HEK293 (cell line): ENCODE measurements at regions not wholly inside any gene's neighbourhood (a gene's known extent, or its start where the extent isn't known, plus 50 kb on each side); places are given as distances from the start of the nearest gene placed in this dataset.

Source experiments
- CTCF ChIA-PET: fragments of 350-600 bp; formaldehyde crosslinking; extraction: SDS; loops from one replicate; lab custom pipeline; 2021; ENCODE audit warnings: antibody characterized with exemption; lab: Yijun Ruan, JAX
- POLR2A ChIA-PET: fragments of 300-600 bp; formaldehyde crosslinking; extraction: SDS; loops from one replicate; lab custom pipeline; 2020; ENCODE audit warnings: antibody characterized with exemption, inconsistent platforms; lab: Yijun Ruan, JAX
- H3K27ac ChIP-seq: fragments of 200-500 bp; sonication (Bioruptor generic); 2 replicates; pipeline ENCODE4 v1.5.1; 2014; ENCODE audit warnings: low read depth, low read length, control low read depth, inconsistent platforms; ENCODE audit errors: extremely low read depth
- H3K36me3 ChIP-seq, 2 experiments: fragments of 200-500 bp in 1 of 2; sonication (Bioruptor generic) in 1 of 2; 1 replicate in 1 of 2; 2 replicates in 1 of 2; pipeline ENCODE4 v1.5.1; 2014 to 2017; ENCODE audit warnings: inconsistent platforms in 2 of 2, low read length in 2 of 2; ENCODE audit not compliant: control insufficient read depth in 2 of 2, insufficient read depth in 1 of 2
- H3K4me1 ChIP-seq: fragments of 200-500 bp; sonication (Bioruptor generic); 2 replicates; pipeline ENCODE4 v1.5.1; 2014; ENCODE audit warnings: mild to moderate bottlenecking, low read length, inconsistent platforms; ENCODE audit not compliant: control insufficient read depth, insufficient read depth
- H3K4me3 ChIP-seq: 2 replicates; pipeline ENCODE4 v1.5.1; 2011; ENCODE audit warnings: low read depth, mild to moderate bottlenecking, control low read depth, low read length, moderate library complexity
- H3K9me3 ChIP-seq: fragments of 200-500 bp; sonication (Bioruptor generic); 2 replicates; pipeline ENCODE4 v1.5.1; 2014; ENCODE audit warnings: low read depth, low read length, inconsistent platforms; ENCODE audit not compliant: control insufficient read depth, insufficient read depth
- PRDM10 ChIP-seq: fragments of 450-650 bp; formaldehyde crosslinking; IDR thresholded peaks from 2 replicates; pipeline ENCODE4 v1.5.1; 2016; ENCODE audit warnings: missing biosample characterization, missing genetic modification characterization
- ZFP3 ChIP-seq: fragments of 450-650 bp; formaldehyde crosslinking; IDR thresholded peaks from 2 replicates; pipeline ENCODE4 v1.5.1; 2016; ENCODE audit warnings: low read depth, missing biosample characterization, missing genetic modification characterization
- ZIC2 ChIP-seq: fragments of 450-650 bp; formaldehyde crosslinking; IDR thresholded peaks from 2 replicates; pipeline ENCODE4 v1.5.1; 2016; ENCODE audit warnings: missing biosample characterization, missing genetic modification characterization
- ZNF10 ChIP-seq: fragments of 450-650 bp; formaldehyde crosslinking; IDR thresholded peaks from 2 replicates; pipeline ENCODE4 v1.5.1; 2017; ENCODE audit warnings: missing biosample characterization, missing genetic modification characterization
- ZNF16 ChIP-seq: fragments of 450-650 bp; formaldehyde crosslinking; IDR thresholded peaks from 2 replicates; pipeline ENCODE4 v1.5.1; 2016; ENCODE audit warnings: low read depth, missing biosample characterization, missing genetic modification characterization
- ZNF221 ChIP-seq: fragments of 450-650 bp; formaldehyde crosslinking; IDR thresholded peaks from 2 replicates; pipeline ENCODE4 v1.5.1; 2017; ENCODE audit warnings: missing biosample characterization, missing genetic modification characterization, borderline replicate concordance
- ZNF26 ChIP-seq: fragments of 450-650 bp; formaldehyde crosslinking; IDR thresholded peaks from 2 replicates; pipeline ENCODE4 v1.5.1; 2016; ENCODE audit warnings: missing biosample characterization, missing genetic modification characterization
- ZNF426 ChIP-seq: fragments of 450-650 bp; formaldehyde crosslinking; IDR thresholded peaks from 2 replicates; pipeline ENCODE4 v1.5.1; 2017; ENCODE audit warnings: missing biosample characterization, missing genetic modification characterization, mild to moderate bottlenecking, inconsistent platforms, moderate library complexity
- ZNF677 ChIP-seq: fragments of 450-650 bp; IDR thresholded peaks from 2 replicates; pipeline ENCODE4 v1.5.0; 2018; ENCODE audit warnings: missing biosample characterization, mild to moderate bottlenecking, missing genetic modification characterization, moderate library complexity
- TF ChIP-seq, protein P1 (sequence below): fragments of 450-650 bp; formaldehyde crosslinking; IDR thresholded peaks from 2 replicates; pipeline ENCODE4 v1.5.1; 2016; ENCODE audit warnings: missing biosample characterization, missing genetic modification characterization
- TF ChIP-seq, protein P2 (sequence below): fragments of 450-650 bp; formaldehyde crosslinking; IDR thresholded peaks from 2 replicates; pipeline ENCODE4 v1.5.1; 2016; ENCODE audit warnings: missing biosample characterization, missing genetic modification characterization, borderline replicate concordance
- TF ChIP-seq, protein P3 (sequence below): fragments of 450-650 bp; formaldehyde crosslinking; optimal IDR thresholded peaks from 2 replicates; pipeline ENCODE3; 2016; ENCODE audit warnings: missing biosample characterization, mild to moderate bottlenecking, missing genetic modification characterization
- TF ChIP-seq, protein P4 (sequence below): fragments of 450-650 bp; formaldehyde crosslinking; IDR thresholded peaks from 2 replicates; pipeline ENCODE4 v1.5.0; 2017; ENCODE audit warnings: missing biosample characterization, missing genetic modification characterization, borderline replicate concordance
- TF ChIP-seq, protein P5 (sequence below): fragments of 450-650 bp; formaldehyde crosslinking; IDR thresholded peaks from 2 replicates; pipeline ENCODE4 v1.5.1; 2017; ENCODE audit warnings: missing biosample characterization, missing genetic modification characterization

DNA sequence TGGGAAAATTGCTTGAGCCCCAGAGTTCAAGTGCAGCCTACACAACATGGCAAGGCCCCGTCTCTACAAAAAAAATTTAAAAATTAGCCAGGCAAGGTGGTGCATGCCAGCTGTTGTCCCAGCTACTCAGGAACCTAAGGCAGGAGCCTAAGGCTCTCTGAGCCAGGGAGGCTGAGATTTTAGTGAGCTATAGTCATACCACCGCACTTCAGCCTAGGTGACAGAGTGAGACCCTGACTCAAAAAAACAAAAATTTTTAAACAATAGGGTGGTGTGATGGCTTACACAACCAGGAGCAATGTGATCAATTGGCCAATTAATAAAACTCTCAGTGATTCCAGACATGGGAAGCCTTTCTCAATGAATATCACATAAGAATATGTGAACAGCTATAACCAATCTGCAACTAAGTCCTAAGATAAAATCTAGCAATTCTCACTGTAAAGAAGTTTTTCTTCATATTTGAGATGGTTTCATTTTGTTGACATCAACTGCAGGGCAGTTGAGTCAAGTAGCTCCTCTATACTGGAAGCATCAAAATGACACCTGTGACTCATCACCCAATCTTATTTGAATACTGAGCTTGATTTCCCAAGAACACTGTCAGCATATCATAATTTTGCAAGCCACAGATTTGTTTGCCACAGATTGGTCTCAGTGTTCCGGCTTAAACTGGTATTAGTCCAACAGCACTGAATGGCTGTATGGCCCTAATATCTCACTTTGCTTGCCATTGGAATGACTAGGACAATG is 169.0 kb upstream of the GJE1 start:
- Histone ChIP-seq H3K36me3 (no peaks in the 10 kb centered on the region), H3K4me1 (no peaks in the 10 kb centered on the region), H3K27ac (no peak overlapping the region), H3K9me3 (no peaks in the 10 kb centered on the region), H3K4me3 (no peak overlapping the region)
- TF ChIP-seq ZNF221 (tag by site-specific recombination) (no peak), ZNF26 (tag by site-specific recombination) (no peak), ZIC2 (tag by site-specific recombination) (no peak), ZFP3 (tag by site-specific recombination) (no peak), ZNF426 (tag by site-specific recombination) (no peak), ZNF10 (tag by site-specific recombination) (no peak), PRDM10 (tag by site-specific recombination) (no peak), ZNF16 (no peak), ZNF677 (tag by site-specific recombination) (no peak)
- TF ChIP-seq, protein P1, sequence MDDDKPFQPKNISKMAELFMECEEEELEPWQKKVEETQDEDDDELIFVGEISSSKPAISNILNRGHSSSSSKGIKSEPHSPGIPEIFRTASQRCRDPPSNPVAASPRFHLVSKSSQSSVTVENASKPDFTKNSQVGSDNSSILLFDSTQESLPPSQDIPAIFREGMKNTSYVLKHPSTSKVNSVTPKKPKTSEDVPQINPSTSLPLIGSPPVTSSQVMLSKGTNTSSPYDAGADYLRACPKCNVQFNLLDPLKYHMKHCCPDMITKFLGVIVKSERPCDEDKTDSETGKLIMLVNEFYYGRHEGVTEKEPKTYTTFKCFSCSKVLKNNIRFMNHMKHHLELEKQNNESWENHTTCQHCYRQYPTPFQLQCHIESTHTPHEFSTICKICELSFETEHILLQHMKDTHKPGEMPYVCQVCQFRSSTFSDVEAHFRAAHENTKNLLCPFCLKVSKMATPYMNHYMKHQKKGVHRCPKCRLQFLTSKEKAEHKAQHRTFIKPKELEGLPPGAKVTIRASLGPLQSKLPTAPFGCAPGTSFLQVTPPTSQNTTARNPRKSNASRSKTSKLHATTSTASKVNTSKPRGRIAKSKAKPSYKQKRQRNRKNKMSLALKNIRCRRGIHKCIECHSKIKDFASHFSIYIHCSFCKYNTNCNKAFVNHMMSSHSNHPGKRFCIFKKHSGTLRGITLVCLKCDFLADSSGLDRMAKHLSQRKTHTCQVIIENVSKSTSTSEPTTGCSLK (tag by site-specific recombination): no peak
- TF ChIP-seq, protein P2, sequence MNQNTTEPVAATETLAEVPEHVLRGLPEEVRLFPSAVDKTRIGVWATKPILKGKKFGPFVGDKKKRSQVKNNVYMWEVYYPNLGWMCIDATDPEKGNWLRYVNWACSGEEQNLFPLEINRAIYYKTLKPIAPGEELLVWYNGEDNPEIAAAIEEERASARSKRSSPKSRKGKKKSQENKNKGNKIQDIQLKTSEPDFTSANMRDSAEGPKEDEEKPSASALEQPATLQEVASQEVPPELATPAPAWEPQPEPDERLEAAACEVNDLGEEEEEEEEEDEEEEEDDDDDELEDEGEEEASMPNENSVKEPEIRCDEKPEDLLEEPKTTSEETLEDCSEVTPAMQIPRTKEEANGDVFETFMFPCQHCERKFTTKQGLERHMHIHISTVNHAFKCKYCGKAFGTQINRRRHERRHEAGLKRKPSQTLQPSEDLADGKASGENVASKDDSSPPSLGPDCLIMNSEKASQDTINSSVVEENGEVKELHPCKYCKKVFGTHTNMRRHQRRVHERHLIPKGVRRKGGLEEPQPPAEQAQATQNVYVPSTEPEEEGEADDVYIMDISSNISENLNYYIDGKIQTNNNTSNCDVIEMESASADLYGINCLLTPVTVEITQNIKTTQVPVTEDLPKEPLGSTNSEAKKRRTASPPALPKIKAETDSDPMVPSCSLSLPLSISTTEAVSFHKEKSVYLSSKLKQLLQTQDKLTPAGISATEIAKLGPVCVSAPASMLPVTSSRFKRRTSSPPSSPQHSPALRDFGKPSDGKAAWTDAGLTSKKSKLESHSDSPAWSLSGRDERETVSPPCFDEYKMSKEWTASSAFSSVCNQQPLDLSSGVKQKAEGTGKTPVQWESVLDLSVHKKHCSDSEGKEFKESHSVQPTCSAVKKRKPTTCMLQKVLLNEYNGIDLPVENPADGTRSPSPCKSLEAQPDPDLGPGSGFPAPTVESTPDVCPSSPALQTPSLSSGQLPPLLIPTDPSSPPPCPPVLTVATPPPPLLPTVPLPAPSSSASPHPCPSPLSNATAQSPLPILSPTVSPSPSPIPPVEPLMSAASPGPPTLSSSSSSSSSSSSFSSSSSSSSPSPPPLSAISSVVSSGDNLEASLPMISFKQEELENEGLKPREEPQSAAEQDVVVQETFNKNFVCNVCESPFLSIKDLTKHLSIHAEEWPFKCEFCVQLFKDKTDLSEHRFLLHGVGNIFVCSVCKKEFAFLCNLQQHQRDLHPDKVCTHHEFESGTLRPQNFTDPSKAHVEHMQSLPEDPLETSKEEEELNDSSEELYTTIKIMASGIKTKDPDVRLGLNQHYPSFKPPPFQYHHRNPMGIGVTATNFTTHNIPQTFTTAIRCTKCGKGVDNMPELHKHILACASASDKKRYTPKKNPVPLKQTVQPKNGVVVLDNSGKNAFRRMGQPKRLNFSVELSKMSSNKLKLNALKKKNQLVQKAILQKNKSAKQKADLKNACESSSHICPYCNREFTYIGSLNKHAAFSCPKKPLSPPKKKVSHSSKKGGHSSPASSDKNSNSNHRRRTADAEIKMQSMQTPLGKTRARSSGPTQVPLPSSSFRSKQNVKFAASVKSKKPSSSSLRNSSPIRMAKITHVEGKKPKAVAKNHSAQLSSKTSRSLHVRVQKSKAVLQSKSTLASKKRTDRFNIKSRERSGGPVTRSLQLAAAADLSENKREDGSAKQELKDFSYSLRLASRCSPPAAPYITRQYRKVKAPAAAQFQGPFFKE: no peak
- TF ChIP-seq, protein P3, sequence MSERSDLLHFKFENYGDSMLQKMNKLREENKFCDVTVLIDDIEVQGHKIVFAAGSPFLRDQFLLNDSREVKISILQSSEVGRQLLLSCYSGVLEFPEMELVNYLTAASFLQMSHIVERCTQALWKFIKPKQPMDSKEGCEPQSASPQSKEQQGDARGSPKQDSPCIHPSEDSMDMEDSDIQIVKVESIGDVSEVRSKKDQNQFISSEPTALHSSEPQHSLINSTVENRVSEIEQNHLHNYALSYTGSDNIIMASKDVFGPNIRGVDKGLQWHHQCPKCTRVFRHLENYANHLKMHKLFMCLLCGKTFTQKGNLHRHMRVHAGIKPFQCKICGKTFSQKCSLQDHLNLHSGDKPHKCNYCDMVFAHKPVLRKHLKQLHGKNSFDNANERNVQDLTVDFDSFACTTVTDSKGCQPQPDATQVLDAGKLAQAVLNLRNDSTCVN (tag by site-specific recombination): no peak
- TF ChIP-seq, protein P4, sequence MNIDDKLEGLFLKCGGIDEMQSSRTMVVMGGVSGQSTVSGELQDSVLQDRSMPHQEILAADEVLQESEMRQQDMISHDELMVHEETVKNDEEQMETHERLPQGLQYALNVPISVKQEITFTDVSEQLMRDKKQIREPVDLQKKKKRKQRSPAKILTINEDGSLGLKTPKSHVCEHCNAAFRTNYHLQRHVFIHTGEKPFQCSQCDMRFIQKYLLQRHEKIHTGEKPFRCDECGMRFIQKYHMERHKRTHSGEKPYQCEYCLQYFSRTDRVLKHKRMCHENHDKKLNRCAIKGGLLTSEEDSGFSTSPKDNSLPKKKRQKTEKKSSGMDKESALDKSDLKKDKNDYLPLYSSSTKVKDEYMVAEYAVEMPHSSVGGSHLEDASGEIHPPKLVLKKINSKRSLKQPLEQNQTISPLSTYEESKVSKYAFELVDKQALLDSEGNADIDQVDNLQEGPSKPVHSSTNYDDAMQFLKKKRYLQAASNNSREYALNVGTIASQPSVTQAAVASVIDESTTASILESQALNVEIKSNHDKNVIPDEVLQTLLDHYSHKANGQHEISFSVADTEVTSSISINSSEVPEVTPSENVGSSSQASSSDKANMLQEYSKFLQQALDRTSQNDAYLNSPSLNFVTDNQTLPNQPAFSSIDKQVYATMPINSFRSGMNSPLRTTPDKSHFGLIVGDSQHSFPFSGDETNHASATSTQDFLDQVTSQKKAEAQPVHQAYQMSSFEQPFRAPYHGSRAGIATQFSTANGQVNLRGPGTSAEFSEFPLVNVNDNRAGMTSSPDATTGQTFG (tag by site-specific recombination): no peak
- TF ChIP-seq, protein P5, sequence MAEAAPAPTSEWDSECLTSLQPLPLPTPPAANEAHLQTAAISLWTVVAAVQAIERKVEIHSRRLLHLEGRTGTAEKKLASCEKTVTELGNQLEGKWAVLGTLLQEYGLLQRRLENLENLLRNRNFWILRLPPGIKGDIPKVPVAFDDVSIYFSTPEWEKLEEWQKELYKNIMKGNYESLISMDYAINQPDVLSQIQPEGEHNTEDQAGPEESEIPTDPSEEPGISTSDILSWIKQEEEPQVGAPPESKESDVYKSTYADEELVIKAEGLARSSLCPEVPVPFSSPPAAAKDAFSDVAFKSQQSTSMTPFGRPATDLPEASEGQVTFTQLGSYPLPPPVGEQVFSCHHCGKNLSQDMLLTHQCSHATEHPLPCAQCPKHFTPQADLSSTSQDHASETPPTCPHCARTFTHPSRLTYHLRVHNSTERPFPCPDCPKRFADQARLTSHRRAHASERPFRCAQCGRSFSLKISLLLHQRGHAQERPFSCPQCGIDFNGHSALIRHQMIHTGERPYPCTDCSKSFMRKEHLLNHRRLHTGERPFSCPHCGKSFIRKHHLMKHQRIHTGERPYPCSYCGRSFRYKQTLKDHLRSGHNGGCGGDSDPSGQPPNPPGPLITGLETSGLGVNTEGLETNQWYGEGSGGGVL (tag by site-specific recombination): no peak
- ChIA-PET POLR2A (no interaction called here), CTCF (no interaction called here)
